GM12873 (cell line): ENCODE measurements at regions not wholly inside any gene's neighbourhood (a gene's known extent, or its start where the extent isn't known, plus 50 kb on each side); places are given as distances from the start of the nearest gene placed in this dataset.

Source experiments
- TF ChIP-seq, protein P1 (sequence below): IDR thresholded peaks from 2 replicates; pipeline ENCODE4 v1.5.1; 2012; ENCODE audit warnings: low read depth, mild to moderate bottlenecking, moderate library complexity, low read length, control low read depth; ENCODE audit not compliant: insufficient read depth; ENCODE audit errors: missing control alignments

DNA sequence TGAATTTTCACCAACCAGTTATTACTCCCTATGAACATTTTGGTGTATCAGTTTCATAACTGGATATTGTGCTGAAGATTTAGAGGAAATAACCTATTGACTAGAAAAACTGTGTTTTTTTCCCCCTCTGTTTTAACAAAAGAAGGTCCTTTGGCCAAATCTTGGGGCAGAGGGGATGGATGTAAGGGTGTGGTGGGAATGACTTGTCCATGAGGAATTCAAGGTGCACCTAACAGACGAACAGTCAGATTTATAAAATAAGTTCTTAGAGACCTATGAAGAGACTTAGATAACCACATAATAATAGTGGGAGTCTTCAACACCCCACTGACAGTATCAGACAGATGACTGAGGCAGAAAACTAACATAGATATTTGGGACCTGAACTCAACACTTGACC lies 119.3 kb upstream of the SESTD1 start:
- TF ChIP-seq, protein P1, sequence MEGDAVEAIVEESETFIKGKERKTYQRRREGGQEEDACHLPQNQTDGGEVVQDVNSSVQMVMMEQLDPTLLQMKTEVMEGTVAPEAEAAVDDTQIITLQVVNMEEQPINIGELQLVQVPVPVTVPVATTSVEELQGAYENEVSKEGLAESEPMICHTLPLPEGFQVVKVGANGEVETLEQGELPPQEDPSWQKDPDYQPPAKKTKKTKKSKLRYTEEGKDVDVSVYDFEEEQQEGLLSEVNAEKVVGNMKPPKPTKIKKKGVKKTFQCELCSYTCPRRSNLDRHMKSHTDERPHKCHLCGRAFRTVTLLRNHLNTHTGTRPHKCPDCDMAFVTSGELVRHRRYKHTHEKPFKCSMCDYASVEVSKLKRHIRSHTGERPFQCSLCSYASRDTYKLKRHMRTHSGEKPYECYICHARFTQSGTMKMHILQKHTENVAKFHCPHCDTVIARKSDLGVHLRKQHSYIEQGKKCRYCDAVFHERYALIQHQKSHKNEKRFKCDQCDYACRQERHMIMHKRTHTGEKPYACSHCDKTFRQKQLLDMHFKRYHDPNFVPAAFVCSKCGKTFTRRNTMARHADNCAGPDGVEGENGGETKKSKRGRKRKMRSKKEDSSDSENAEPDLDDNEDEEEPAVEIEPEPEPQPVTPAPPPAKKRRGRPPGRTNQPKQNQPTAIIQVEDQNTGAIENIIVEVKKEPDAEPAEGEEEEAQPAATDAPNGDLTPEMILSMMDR, result no peak

DNA sequence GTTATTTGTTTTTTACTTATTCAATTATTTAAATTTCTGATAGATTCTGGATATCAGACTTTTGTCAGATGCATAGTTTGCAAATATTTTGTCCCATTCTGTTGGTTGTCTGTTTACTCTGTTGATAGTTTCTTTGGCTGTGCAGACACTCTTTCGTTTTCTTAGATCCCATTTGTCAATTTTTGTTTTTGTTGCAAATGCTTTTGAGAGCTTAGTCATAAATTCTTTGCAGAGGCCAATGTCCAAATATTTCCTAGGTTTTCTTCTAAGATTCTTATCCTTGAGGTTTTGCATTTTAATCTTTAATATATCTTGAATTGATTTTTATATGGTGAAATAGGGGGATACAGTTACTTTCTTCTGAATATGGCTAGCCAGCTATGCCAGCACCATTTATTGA lies 112.7 kb upstream of the SESTD1 start:
- TF ChIP-seq, protein P1, result no peak

DNA sequence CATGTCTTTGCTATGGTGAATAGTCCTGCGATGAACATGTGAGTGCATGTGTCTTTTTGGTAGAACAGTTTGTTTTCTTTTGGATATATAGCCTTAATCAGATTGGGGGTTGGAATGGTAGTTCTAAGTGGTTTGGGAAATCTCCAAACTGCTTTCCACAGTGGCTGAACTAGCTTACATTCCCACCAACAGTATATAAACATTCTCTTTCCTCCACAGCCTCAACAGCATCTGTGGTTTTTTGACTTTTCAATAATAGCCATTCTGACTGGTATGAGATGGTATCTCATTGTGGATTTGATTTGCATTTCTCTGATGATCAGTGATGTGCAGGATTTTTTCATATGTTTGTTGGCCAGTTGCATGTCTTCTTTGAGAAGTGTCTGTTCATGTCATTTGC lies 112.2 kb upstream of the SESTD1 start:
- TF ChIP-seq, protein P1, result no peak

DNA sequence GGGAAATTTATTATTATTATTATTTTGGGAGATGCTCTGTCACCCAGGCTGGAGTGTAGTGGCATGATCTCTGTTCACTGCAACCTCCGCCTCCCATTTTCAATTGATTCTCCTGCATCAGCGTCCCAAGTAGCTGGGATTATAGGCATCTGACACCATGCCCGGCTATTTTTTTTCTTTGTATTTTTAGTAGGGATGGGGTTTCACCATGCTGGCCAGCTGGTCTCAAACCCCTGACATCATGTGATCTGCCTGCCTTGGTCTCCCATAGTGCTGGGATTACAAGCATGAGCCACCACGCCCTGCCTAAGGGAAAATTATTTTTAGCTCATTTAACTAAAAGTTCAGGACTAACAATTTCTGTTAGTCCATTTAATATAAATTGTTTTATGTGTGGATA lies 109.2 kb upstream of the SESTD1 start:
- TF ChIP-seq, protein P1, result no peak

DNA sequence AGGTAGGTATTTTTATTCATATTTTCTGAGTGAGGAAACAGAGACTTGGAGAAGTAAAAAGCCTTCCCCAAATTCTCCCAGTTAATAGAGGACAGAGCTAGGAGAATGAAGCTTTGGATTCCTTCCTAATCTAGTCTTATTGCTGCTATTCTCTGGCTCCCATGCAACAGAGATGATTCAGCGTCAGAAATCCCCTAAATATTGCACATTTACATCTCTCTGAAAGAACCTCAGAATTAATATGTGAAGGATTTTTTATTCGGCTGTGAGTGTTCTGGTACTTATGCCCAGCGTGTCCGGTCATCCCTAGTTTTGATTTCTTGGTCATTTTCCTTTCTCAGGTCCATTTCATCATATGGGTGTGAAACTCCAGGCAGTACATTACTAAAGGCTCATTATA lies 91.2 kb upstream of the SESTD1 start:
- TF ChIP-seq, protein P1, result no peak

DNA sequence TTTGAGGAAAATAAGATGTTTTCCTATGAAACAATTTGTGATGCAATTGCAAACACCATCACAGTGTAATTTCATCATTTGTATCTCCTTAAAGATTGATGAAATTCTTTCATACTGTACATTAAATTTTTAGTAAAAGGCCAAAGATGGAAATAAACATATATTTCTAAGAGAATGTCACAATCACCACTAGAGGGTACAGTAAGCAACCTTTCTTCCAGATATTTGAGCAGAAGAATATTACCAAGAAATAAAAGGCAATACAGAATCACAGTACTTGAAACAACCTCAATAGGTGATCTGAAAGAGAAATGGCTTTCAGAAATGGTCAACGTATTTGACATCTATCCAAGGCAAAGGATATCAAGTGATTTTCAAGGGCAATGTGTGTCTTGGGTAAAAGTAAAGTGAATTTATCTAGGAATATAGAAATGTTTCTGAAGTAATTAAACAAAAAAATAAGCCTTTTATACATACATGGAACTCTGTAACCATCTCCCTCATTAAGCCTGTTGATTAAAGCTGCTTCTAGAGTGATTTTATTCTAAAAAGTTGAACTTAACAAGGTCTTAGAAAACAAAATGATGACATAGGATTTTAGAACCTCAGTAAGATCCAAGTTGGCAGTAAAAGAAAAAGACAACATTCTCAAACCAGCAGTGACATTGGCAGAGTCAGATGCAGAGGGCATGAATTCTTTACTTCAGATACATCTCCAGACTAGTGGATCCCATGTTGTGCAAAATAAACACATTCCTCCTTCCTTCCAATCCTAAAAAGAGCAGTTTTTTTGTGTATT lies 90.3 kb upstream of the SESTD1 start:
- TF ChIP-seq, protein P1, result peak; percentile 29

DNA sequence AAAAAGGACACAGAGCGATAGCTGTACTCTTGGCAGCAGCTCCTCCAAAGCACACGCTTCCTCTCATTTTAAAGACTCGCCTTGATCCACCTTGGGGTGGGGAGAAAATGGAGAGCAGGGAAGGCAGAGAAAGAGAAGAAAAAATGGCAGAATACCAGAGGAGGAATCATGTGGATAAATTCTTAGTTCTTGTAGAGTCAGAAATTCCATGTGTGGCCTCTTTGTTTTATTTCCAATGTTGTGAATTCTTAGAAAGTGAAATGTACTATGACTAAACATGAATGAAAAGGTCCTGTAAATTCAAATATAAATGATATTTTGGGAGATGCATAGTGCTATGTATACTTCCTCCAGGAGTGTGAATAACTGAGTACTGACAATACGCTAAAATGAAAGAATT lies 89.7 kb upstream of the SESTD1 start:
- TF ChIP-seq, protein P1, result no peak
